Spleen (tissue), 11 donors: ENCODE measurements at regions not wholly inside any gene's neighbourhood (a gene's known extent, or its start where the extent isn't known, plus 50 kb on each side); places are given as distances from the start of the nearest gene placed in this dataset.

Experiments used
- DNase-seq: peaks from one replicate; pipeline ENCODE4 v3.0.0-alpha.2; 2020
- H3K27ac ChIP-seq, 8 donors: fragments of 200-600 bp; sonication (generic) in 7 of 8; 1 replicate in 4 of 8; 2 replicates in 4 of 8; pipeline versions ENCODE4 v1.5.0 to v1.8.0; 2016 to 2021; ENCODE audit warnings: inconsistent platforms in 4 of 8, mild to moderate bottlenecking in 4 of 8, moderate library complexity in 1 of 8
- H3K27me3 ChIP-seq, 7 donors: fragments of 200-600 bp; sonication (generic) in 6 of 7; replicated peaks in 1 of 7; 1 replicate in 4 of 7; 2 replicates in 3 of 7; pipeline versions ENCODE4 v1.5.0 to v1.8.0; 2016 to 2021; ENCODE audit warnings: inconsistent platforms in 3 of 7, mild to moderate bottlenecking in 1 of 7
- H3K36me3 ChIP-seq, 6 donors: fragments of 200-600 bp; sonication (generic) in 5 of 6; 1 replicate in 4 of 6; 2 replicates in 2 of 6; pipeline versions ENCODE4 v1.5.0 to v1.8.0; 2016 to 2021; ENCODE audit warnings: inconsistent platforms in 2 of 6
- H3K4me1 ChIP-seq, 6 donors: fragments of 200-600 bp; sonication (generic) in 5 of 6; 1 replicate in 3 of 6; 2 replicates in 3 of 6; pipeline versions ENCODE4 v1.5.0 to v1.8.0; 2016 to 2021; ENCODE audit warnings: inconsistent platforms in 3 of 6
- H3K4me3 ChIP-seq, 8 donors: fragments of 200-600 bp; sonication (generic) in 7 of 8; 1 replicate in 4 of 8; 2 replicates in 4 of 8; pipeline versions ENCODE4 v1.5.0 to v1.8.0; 2016 to 2021; ENCODE audit warnings: inconsistent platforms in 4 of 8, mild to moderate bottlenecking in 4 of 8, moderate library complexity in 2 of 8
- H3K9me3 ChIP-seq, 8 donors: fragments of 200-600 bp; sonication (generic) in 7 of 8; 1 replicate in 4 of 8; 2 replicates in 4 of 8; pipeline versions ENCODE4 v1.5.0 to v1.8.0; 2016 to 2021; ENCODE audit warnings: inconsistent platforms in 4 of 8
- POLR2A ChIP-seq, 3 donors: fragments of 450-650 bp; IDR thresholded peaks; one replicate each; pipeline ENCODE4 v1.5.1; 2017; ENCODE audit warnings: antibody characterized with exemption in 3 of 3, mild to moderate bottlenecking in 1 of 3
- POLR2AphosphoS5 ChIP-seq, 3 donors: sonication (generic); formaldehyde crosslinking; IDR thresholded peaks; one replicate each; pipeline ENCODE4 v1.5.1; 2017; ENCODE audit warnings: antibody characterized with exemption in 3 of 3
- WGBS, 5 donors: extraction: QIAGEN DNeasy Blood & Tissue Kit in 3 of 5; methylation state at CpG; one replicate each; pipeline versions ENCODE4 v1.1.5 to v1.1.7; 2013 to 2018; 5-methylcytosine and 5-hydroxymethylcytosine counted together
- intact Hi-C: fragments of 100-400 bp; cut with DNase I; formaldehyde crosslinking; loops from one replicate; pipeline ENCODE4 v1.15.0; 2023; ENCODE audit warnings: low total_unique reads
- TF ChIP-seq, protein P1 (sequence below), 11 experiments: fragments of 200-600 bp in 7 of 11; fragments of 450-650 bp in 4 of 11; sonication (generic) in 4 of 11; IDR thresholded peaks in 8 of 11; conservative IDR thresholded peaks in 3 of 11; 1 replicate in 7 of 11; 2 replicates in 4 of 11; pipeline versions ENCODE4 v1.4.0 to v1.8.0; 2016 to 2021; ENCODE audit warnings: antibody characterized with exemption in 11 of 11, inconsistent platforms in 4 of 11, mild to moderate bottlenecking in 1 of 11
- donor health status: healthy with polysubstance abuse.
- donor health status: DM: no; HTN: no; CAD: no; lungs with moderate emphysema.
- donor health status: DM: no; HTN: no; CAD: no.
- donor health status: Bipolar disorder and iron deficiency.
- donor health status: healthy.
- donor health status: DM: no; HTN: no; CAD: no.
- donor health status: DM: yes; HTN: yes; CAD: no.

DNA sequence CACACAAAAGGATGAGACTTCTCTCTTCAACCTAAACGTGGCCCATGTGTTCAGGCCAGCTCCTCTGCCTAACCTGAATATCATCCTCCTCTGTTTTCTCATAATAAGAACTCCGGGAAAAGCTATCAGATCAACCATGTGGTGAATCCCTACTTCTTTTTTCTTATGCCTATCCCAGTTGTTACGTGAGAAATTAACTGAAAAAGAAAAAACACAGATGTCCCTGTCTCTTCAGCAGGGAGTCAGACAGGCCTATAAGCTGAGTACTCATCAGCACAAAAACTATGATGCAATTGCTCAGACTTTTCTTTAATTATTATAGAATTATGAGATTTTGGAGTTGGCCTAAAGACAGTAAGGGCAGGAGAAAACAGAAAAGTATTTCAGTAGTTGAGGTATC, 613.0 kb upstream of the FSHR start:
- no peak for DNase-seq
- 58 to 71% (median 64%) methylated on average over 3 of the region's 3 CpGs for WGBS, 5 donors
- H3K27ac ChIP-seq = no peak overlapping the region
- H3K27me3 ChIP-seq = no peaks in the 10 kb centered on the region
- H3K9me3 ChIP-seq = no peaks in the 10 kb centered on the region
- intact Hi-C loops = loop anchor here (2.0 kb wide), 1 partner anchor 69 kb away; no protein-coding TSS in a partner anchor
- no peaks in the 10 kb centered on the region for H3K36me3 ChIP-seq
- no peaks in the 10 kb centered on the region for H3K4me1 ChIP-seq
- TF ChIP-seq, protein P1, sequence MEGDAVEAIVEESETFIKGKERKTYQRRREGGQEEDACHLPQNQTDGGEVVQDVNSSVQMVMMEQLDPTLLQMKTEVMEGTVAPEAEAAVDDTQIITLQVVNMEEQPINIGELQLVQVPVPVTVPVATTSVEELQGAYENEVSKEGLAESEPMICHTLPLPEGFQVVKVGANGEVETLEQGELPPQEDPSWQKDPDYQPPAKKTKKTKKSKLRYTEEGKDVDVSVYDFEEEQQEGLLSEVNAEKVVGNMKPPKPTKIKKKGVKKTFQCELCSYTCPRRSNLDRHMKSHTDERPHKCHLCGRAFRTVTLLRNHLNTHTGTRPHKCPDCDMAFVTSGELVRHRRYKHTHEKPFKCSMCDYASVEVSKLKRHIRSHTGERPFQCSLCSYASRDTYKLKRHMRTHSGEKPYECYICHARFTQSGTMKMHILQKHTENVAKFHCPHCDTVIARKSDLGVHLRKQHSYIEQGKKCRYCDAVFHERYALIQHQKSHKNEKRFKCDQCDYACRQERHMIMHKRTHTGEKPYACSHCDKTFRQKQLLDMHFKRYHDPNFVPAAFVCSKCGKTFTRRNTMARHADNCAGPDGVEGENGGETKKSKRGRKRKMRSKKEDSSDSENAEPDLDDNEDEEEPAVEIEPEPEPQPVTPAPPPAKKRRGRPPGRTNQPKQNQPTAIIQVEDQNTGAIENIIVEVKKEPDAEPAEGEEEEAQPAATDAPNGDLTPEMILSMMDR (IDR thresholded peaks at IDR 0.05 in 8 of 11, conservative IDR thresholded peaks at IDR 0.05 in 3 of 11) = no peak
- TF ChIP-seq POLR2A (IDR thresholded peaks at IDR 0.05) (no peak), POLR2AphosphoS5 (IDR thresholded peaks at IDR 0.05) (no peak)
- no peak overlapping the region for H3K4me3 ChIP-seq

DNA sequence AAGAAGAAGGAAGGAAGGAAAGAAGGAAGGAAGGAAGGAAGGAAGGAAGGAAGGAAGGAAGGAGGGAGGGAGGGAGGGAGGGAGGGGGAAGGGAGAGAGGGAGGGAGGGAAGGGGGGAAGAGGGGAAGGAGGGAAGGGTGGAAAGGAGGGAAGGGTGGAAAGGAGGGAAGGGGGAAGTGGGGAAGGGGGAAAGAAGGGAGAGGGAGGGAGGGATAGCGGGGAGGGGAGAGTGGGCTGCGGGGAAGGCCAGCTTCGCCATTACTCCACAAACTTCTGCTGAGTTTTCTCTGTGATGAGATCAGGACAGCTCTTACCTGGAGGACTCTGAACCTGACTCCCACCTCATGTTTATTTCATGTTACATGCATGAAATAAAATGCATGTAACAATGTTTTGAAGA, 601.5 kb upstream of the FSHR start:
- TF ChIP-seq POLR2AphosphoS5 (IDR thresholded peaks at IDR 0.05) = no peak
- TF ChIP-seq, protein P1 (IDR thresholded peaks at IDR 0.05 in 8 of 11, conservative IDR thresholded peaks at IDR 0.05 in 3 of 11) = no peak
- no peak for TF ChIP-seq POLR2A (IDR thresholded peaks at IDR 0.05)
- DNase-seq = no peak
- no peak overlapping the region for H3K4me3 ChIP-seq
- H3K9me3 ChIP-seq = no peaks in the 10 kb centered on the region
- 86 to 95% (median 90%) methylated on average over 3 of the region's 3 CpGs for WGBS, 5 donors
- H3K36me3 ChIP-seq = no peaks in the 10 kb centered on the region
- no peaks in the 10 kb centered on the region for H3K4me1 ChIP-seq
- H3K27ac ChIP-seq = no peak overlapping the region
- H3K27me3 ChIP-seq = no peaks in the 10 kb centered on the region
- intact Hi-C loops = no loop called here

GRCh38 chr2:49754381-49754780, 600.1 kb upstream of the FSHR start:
- no peak overlapping the region for H3K4me3 ChIP-seq
- TF ChIP-seq, protein P1 (IDR thresholded peaks at IDR 0.05 in 8 of 11, conservative IDR thresholded peaks at IDR 0.05 in 3 of 11) = no peak
- no peak for TF ChIP-seq POLR2AphosphoS5 (IDR thresholded peaks at IDR 0.05)
- no peak for TF ChIP-seq POLR2A (IDR thresholded peaks at IDR 0.05)
- intact Hi-C loops = no loop called here
- no peaks in the 10 kb centered on the region for H3K4me1 ChIP-seq
- no peak for DNase-seq
- H3K27ac ChIP-seq = no peak overlapping the region
- no peaks in the 10 kb centered on the region for H3K27me3 ChIP-seq
- no peaks in the 10 kb centered on the region for H3K36me3 ChIP-seq
- no peaks in the 10 kb centered on the region for H3K9me3 ChIP-seq
- 88 to 93% (median 90%) methylated on average over 3 of the region's 3 CpGs for WGBS, 5 donors

GRCh38 chr2:49753344-49753985, 599.1 kb upstream of the FSHR start:
- intact Hi-C loops = no loop called here
- Histone ChIP-seq H3K27me3 (no peaks in the 10 kb centered on the region), H3K27ac (no peak overlapping the region), H3K4me1 (no peaks in the 10 kb centered on the region), H3K9me3 (no peaks in the 10 kb centered on the region), H3K4me3 (no peak overlapping the region), H3K36me3 (no peaks in the 10 kb centered on the region)
- no peak for DNase-seq
- TF ChIP-seq, protein P1 (IDR thresholded peaks at IDR 0.05 in 8 of 11, conservative IDR thresholded peaks at IDR 0.05 in 3 of 11) = no peak
- TF ChIP-seq POLR2AphosphoS5 (IDR thresholded peaks at IDR 0.05) = no peak
- no peak for TF ChIP-seq POLR2A (IDR thresholded peaks at IDR 0.05)
- WGBS, 5 donors = 55 to 78% (median 62%) methylated on average over 8 of the region's 8 CpGs
